OCI-LY3 (cell line): ENCODE measurements at regions not wholly inside any gene's neighbourhood (a gene's known extent, or its start where the extent isn't known, plus 50 kb on each side); places are given as distances from the start of the nearest gene placed in this dataset.

ENCODE experiments used
- H2AFZ ChIP-seq: fragments of 200-600, 300-600 bp; shearing (Covaris generic); 2 replicates; pipeline ENCODE4 v1.6.0; 2014; ENCODE audit warnings: antibody characterized with exemption, low read depth, low read length
- H3K27ac ChIP-seq: fragments of 200-600, 300-600 bp; sonication (generic); 2 replicates; pipeline ENCODE4 v1.5.1; 2014; ENCODE audit warnings: mild to moderate bottlenecking, low read length, moderate library complexity, mixed read lengths
- H3K27me3 ChIP-seq: fragments of 200-600, 300-600 bp; sonication (generic); 2 replicates; pipeline ENCODE4 v1.6.1; 2014; ENCODE audit warnings: low read depth, low read length, mixed read lengths
- H3K36me3 ChIP-seq: fragments of 200-600, 300-600 bp; sonication (generic); replicated peaks from 2 replicates; pipeline ENCODE3; 2014; ENCODE audit warnings: low read depth, low read length, mixed read lengths
- H3K4me1 ChIP-seq: fragments of 300-600, 200-600 bp; sonication (generic); 2 replicates; pipeline ENCODE4 v1.6.1; 2014; ENCODE audit warnings: low read length, mixed read lengths
- H3K4me2 ChIP-seq: fragments of 200-600, 300-600 bp; sonication (generic); 2 replicates; pipeline ENCODE4 v1.6.1; 2014; ENCODE audit warnings: low read length, mixed read lengths
- H3K4me3 ChIP-seq: fragments of 300-600, 200-600 bp; sonication (generic); 2 replicates; pipeline ENCODE4 v1.5.1; 2014; ENCODE audit warnings: antibody characterized with exemption, mild to moderate bottlenecking, low read length, moderate library complexity
- H3K79me2 ChIP-seq: fragments of 300-600, 200-600 bp; shearing (Covaris generic); 2 replicates; pipeline ENCODE4 v1.6.1; 2014; ENCODE audit warnings: mild to moderate bottlenecking, low read length, mixed read lengths
- H3K9ac ChIP-seq: fragments of 300-600, 200-600 bp; shearing (Covaris generic); 2 replicates; pipeline ENCODE4 v1.6.0; 2014; ENCODE audit warnings: mild to moderate bottlenecking, low read length, moderate library complexity
- H3K9me3 ChIP-seq: fragments of 200-600, 300-600 bp; shearing (Covaris generic); 2 replicates; pipeline ENCODE4 v1.6.1; 2014; ENCODE audit warnings: low read length, mixed read lengths; ENCODE audit not compliant: insufficient read depth
- H4K20me1 ChIP-seq: fragments of 200-600, 300-600 bp; sonication (generic); 2 replicates; pipeline ENCODE4 v1.6.1; 2016; ENCODE audit warnings: low read length, mixed read lengths; ENCODE audit not compliant: insufficient read depth
- CTCF ChIP-seq: fragments of 200-600, 300-600 bp; sonication (generic); IDR thresholded peaks from 2 replicates; pipeline ENCODE4 v1.5.1; 2014; ENCODE audit warnings: antibody characterized with exemption, low read length, low read depth
- EZH2phosphoT487 ChIP-seq: fragments of 200-600 bp; shearing (Covaris generic); IDR thresholded peaks from 2 replicates; pipeline ENCODE4 v1.6.1; 2018; ENCODE audit warnings: antibody characterized with exemption, mixed run types, low read depth

- H3K9me3 ChIP-seq, result 0 out of 2 replicates have a peak, but pooled peaks cover 6% of the 10 kb centered on the region
- H3K4me3 ChIP-seq, result no peak overlapping the region
- no peak overlapping the region for H3K27ac ChIP-seq
- no peaks in the 10 kb centered on the region for H3K27me3 ChIP-seq
- TF ChIP-seq CTCF (no peak), EZH2phosphoT487 (no peak)
- H4K20me1 ChIP-seq, result no peaks in the 10 kb centered on the region
- H3K4me2 ChIP-seq, result no peak overlapping the region
- no peak overlapping the region for H3K9ac ChIP-seq
- no peaks in the 10 kb centered on the region for H3K79me2 ChIP-seq
- no peaks in the 10 kb centered on the region for H3K36me3 ChIP-seq
- H3K4me1 ChIP-seq, result no peaks in the 10 kb centered on the region
- H2AFZ ChIP-seq, result no peak overlapping the region
Measured at GRCh38 chr3:59245300-59245858, 195.6 kb upstream of the CFAP20DC start.

DNA sequence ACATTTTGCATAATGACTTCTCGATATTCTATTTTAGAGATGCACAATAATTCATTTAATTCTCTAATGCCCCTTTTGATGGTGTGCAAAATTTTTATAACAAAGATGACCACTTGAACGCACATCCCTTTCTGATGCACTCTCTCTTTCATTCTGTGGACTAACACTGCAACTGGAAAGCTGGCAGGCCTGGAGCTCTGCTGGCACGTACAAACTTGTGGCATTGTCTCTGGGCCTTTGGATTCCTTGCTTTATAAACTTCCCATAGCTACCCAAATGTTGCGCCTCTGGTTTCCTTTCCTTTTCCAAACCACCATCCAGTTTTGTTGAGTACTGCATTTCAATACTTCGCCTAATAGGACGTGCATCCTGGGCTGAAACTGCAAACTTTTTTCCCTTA, 194.5 kb upstream of the CFAP20DC start:
- Histone ChIP-seq H3K9me3 (0 out of 2 replicates have a peak, but pooled peaks cover 6% of the 10 kb centered on the region), H4K20me1 (no peaks in the 10 kb centered on the region), H3K27me3 (no peaks in the 10 kb centered on the region), H2AFZ (no peak overlapping the region), H3K9ac (no peak overlapping the region), H3K4me3 (no peak overlapping the region), H3K36me3 (no peaks in the 10 kb centered on the region), H3K79me2 (no peaks in the 10 kb centered on the region), H3K27ac (no peak overlapping the region), H3K4me1 (no peaks in the 10 kb centered on the region), H3K4me2 (no peak overlapping the region)
- TF ChIP-seq CTCF, result no peak
- TF ChIP-seq EZH2phosphoT487, result no peak

GRCh38 chr3:59243476-59243875, 193.7 kb upstream of the CFAP20DC start:
- no peak overlapping the region for H3K9ac ChIP-seq
- no peaks in the 10 kb centered on the region for H3K36me3 ChIP-seq
- no peak overlapping the region for H2AFZ ChIP-seq
- 0 out of 2 replicates have a peak, but pooled peaks cover 6% of the 10 kb centered on the region for H3K9me3 ChIP-seq
- H3K4me1 ChIP-seq, result no peaks in the 10 kb centered on the region
- no peak overlapping the region for H3K4me2 ChIP-seq
- H3K79me2 ChIP-seq, result no peaks in the 10 kb centered on the region
- H4K20me1 ChIP-seq, result no peaks in the 10 kb centered on the region
- H3K27me3 ChIP-seq, result no peaks in the 10 kb centered on the region
- H3K4me3 ChIP-seq, result no peak overlapping the region
- H3K27ac ChIP-seq, result no peak overlapping the region
- TF ChIP-seq CTCF (no peak), EZH2phosphoT487 (no peak)

DNA sequence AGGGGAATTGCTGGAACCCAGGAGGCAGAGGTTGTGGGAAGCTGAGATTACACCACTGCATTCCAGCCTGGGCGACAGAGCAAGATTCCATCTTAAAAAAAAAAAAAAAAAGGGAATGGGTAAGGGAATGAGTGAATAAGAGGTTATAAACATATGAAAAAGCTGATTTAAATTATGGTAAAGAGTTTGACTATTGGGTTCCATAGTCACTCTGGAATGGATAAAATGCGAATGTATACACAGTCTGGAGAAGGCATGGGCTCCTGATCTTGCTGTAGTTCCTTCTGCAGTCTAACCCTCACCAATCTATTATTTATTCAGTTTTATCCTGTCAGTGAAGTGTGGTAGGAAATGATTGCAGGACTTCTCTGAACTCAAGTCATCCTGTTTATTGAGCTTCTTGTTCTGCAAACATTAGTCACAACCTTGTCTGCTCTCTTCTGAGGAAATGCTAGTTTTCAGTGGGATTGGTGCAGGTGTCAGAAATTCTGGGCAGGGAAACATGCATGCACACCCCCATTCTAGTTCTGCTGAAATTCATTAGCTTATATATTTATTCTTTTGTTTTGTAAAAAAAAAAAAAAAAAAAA, 190.9 kb upstream of the CFAP20DC start:
- H3K4me3 ChIP-seq, result no peak overlapping the region
- H3K27me3 ChIP-seq, result no peaks in the 10 kb centered on the region
- H3K9me3 ChIP-seq, result 0 out of 2 replicates have a peak, but pooled peaks cover 3% of the 10 kb centered on the region
- H3K9ac ChIP-seq, result no peak overlapping the region
- no peaks in the 10 kb centered on the region for H3K4me1 ChIP-seq
- no peaks in the 10 kb centered on the region for H3K36me3 ChIP-seq
- TF ChIP-seq CTCF (no peak), EZH2phosphoT487 (no peak)
- H3K79me2 ChIP-seq, result no peaks in the 10 kb centered on the region
- no peak overlapping the region for H3K4me2 ChIP-seq
- no peaks in the 10 kb centered on the region for H4K20me1 ChIP-seq
- H2AFZ ChIP-seq, result no peak overlapping the region
- H3K27ac ChIP-seq, result no peak overlapping the region
